ENCODE measurements at regions not wholly inside any gene's neighbourhood (a gene's known extent, or its start where the extent isn't known, plus 50 kb on each side); places are given as distances from the start of the nearest gene placed in this dataset.

GRCh38 chr2:138291805-138292204, 209.8 kb upstream of the SPOPL start:
- TF ChIP-seq, protein P1, sequence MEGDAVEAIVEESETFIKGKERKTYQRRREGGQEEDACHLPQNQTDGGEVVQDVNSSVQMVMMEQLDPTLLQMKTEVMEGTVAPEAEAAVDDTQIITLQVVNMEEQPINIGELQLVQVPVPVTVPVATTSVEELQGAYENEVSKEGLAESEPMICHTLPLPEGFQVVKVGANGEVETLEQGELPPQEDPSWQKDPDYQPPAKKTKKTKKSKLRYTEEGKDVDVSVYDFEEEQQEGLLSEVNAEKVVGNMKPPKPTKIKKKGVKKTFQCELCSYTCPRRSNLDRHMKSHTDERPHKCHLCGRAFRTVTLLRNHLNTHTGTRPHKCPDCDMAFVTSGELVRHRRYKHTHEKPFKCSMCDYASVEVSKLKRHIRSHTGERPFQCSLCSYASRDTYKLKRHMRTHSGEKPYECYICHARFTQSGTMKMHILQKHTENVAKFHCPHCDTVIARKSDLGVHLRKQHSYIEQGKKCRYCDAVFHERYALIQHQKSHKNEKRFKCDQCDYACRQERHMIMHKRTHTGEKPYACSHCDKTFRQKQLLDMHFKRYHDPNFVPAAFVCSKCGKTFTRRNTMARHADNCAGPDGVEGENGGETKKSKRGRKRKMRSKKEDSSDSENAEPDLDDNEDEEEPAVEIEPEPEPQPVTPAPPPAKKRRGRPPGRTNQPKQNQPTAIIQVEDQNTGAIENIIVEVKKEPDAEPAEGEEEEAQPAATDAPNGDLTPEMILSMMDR (IDR thresholded peaks at IDR 0.05) = no peak
- no peak for TF ChIP-seq POLR2A (IDR thresholded peaks at IDR 0.05)

Measured in Peyer's patch (tissue), 4 donors.